ENCODE measurements at regions not wholly inside any gene's neighbourhood (a gene's known extent, or its start where the extent isn't known, plus 50 kb on each side); places are given as distances from the start of the nearest gene placed in this dataset.

DNA sequence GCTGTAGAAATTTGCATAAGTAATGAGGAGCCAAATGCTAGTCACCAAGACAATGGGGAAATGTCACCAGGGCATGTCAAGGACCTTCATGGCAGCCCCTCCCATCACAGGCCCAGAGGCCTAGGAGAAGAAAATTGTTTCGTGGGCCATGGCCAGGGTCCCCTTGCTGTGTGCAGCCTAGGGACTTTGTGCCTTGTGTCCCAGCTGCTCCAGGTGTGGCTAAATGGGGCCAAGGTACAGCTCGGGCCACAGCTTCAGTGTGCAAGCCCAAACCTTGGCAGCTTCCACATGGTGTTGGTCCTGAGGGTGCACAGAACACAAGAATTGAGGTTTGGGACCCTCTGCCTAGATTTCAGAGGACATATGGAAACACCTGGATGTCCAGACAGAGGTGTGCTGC is 208.8 kb upstream of the TBC1D5 start:
- TF ChIP-seq, protein P1, sequence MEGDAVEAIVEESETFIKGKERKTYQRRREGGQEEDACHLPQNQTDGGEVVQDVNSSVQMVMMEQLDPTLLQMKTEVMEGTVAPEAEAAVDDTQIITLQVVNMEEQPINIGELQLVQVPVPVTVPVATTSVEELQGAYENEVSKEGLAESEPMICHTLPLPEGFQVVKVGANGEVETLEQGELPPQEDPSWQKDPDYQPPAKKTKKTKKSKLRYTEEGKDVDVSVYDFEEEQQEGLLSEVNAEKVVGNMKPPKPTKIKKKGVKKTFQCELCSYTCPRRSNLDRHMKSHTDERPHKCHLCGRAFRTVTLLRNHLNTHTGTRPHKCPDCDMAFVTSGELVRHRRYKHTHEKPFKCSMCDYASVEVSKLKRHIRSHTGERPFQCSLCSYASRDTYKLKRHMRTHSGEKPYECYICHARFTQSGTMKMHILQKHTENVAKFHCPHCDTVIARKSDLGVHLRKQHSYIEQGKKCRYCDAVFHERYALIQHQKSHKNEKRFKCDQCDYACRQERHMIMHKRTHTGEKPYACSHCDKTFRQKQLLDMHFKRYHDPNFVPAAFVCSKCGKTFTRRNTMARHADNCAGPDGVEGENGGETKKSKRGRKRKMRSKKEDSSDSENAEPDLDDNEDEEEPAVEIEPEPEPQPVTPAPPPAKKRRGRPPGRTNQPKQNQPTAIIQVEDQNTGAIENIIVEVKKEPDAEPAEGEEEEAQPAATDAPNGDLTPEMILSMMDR (IDR thresholded peaks at IDR 0.05; ENCODE audit: low read depth, low read length, poor library complexity, severe bottlenecking) = no peak
- no peak for TF ChIP-seq EZH2phosphoT487 (IDR thresholded peaks at IDR 0.05; ENCODE audit: borderline replicate concordance, low read length)
